Spleen (tissue), 11 donors: ENCODE measurements at regions not wholly inside any gene's neighbourhood (a gene's known extent, or its start where the extent isn't known, plus 50 kb on each side); places are given as distances from the start of the nearest gene placed in this dataset.

Experiments
- DNase-seq: peaks from one replicate; pipeline ENCODE4 v3.0.0-alpha.2; 2020
- H3K27ac ChIP-seq, 8 donors: fragments of 200-600 bp; sonication (generic) in 7 of 8; 1 replicate in 4 of 8; 2 replicates in 4 of 8; pipeline versions ENCODE4 v1.5.0 to v1.8.0; 2016 to 2021; ENCODE audit warnings: inconsistent platforms in 4 of 8, mild to moderate bottlenecking in 4 of 8, moderate library complexity in 1 of 8
- H3K27me3 ChIP-seq, 7 donors: fragments of 200-600 bp; sonication (generic) in 6 of 7; replicated peaks in 1 of 7; 1 replicate in 4 of 7; 2 replicates in 3 of 7; pipeline versions ENCODE4 v1.5.0 to v1.8.0; 2016 to 2021; ENCODE audit warnings: inconsistent platforms in 3 of 7, mild to moderate bottlenecking in 1 of 7
- H3K36me3 ChIP-seq, 6 donors: fragments of 200-600 bp; sonication (generic) in 5 of 6; 1 replicate in 4 of 6; 2 replicates in 2 of 6; pipeline versions ENCODE4 v1.5.0 to v1.8.0; 2016 to 2021; ENCODE audit warnings: inconsistent platforms in 2 of 6
- H3K4me1 ChIP-seq, 6 donors: fragments of 200-600 bp; sonication (generic) in 5 of 6; 1 replicate in 3 of 6; 2 replicates in 3 of 6; pipeline versions ENCODE4 v1.5.0 to v1.8.0; 2016 to 2021; ENCODE audit warnings: inconsistent platforms in 3 of 6
- H3K4me3 ChIP-seq, 8 donors: fragments of 200-600 bp; sonication (generic) in 7 of 8; 1 replicate in 4 of 8; 2 replicates in 4 of 8; pipeline versions ENCODE4 v1.5.0 to v1.8.0; 2016 to 2021; ENCODE audit warnings: inconsistent platforms in 4 of 8, mild to moderate bottlenecking in 4 of 8, moderate library complexity in 2 of 8
- H3K9me3 ChIP-seq, 8 donors: fragments of 200-600 bp; sonication (generic) in 7 of 8; 1 replicate in 4 of 8; 2 replicates in 4 of 8; pipeline versions ENCODE4 v1.5.0 to v1.8.0; 2016 to 2021; ENCODE audit warnings: inconsistent platforms in 4 of 8
- POLR2A ChIP-seq, 3 donors: fragments of 450-650 bp; IDR thresholded peaks; one replicate each; pipeline ENCODE4 v1.5.1; 2017; ENCODE audit warnings: antibody characterized with exemption in 3 of 3, mild to moderate bottlenecking in 1 of 3
- POLR2AphosphoS5 ChIP-seq, 3 donors: sonication (generic); formaldehyde crosslinking; IDR thresholded peaks; one replicate each; pipeline ENCODE4 v1.5.1; 2017; ENCODE audit warnings: antibody characterized with exemption in 3 of 3
- WGBS, 5 donors: extraction: QIAGEN DNeasy Blood & Tissue Kit in 3 of 5; methylation state at CpG; one replicate each; pipeline versions ENCODE4 v1.1.5 to v1.1.7; 2013 to 2018; 5-methylcytosine and 5-hydroxymethylcytosine counted together
- intact Hi-C: fragments of 100-400 bp; cut with DNase I; formaldehyde crosslinking; loops from one replicate; pipeline ENCODE4 v1.15.0; 2023; ENCODE audit warnings: low total_unique reads
- TF ChIP-seq, protein P1 (sequence below), 11 experiments: fragments of 200-600 bp in 7 of 11; fragments of 450-650 bp in 4 of 11; sonication (generic) in 4 of 11; IDR thresholded peaks in 8 of 11; conservative IDR thresholded peaks in 3 of 11; 1 replicate in 7 of 11; 2 replicates in 4 of 11; pipeline versions ENCODE4 v1.4.0 to v1.8.0; 2016 to 2021; ENCODE audit warnings: antibody characterized with exemption in 11 of 11, inconsistent platforms in 4 of 11, mild to moderate bottlenecking in 1 of 11
- donor health status: healthy with polysubstance abuse.
- donor health status: DM: no; HTN: no; CAD: no; lungs with moderate emphysema.
- donor health status: DM: no; HTN: no; CAD: no.
- donor health status: Bipolar disorder and iron deficiency.
- donor health status: healthy.
- donor health status: DM: no; HTN: no; CAD: no.
- donor health status: DM: yes; HTN: yes; CAD: no.

DNA sequence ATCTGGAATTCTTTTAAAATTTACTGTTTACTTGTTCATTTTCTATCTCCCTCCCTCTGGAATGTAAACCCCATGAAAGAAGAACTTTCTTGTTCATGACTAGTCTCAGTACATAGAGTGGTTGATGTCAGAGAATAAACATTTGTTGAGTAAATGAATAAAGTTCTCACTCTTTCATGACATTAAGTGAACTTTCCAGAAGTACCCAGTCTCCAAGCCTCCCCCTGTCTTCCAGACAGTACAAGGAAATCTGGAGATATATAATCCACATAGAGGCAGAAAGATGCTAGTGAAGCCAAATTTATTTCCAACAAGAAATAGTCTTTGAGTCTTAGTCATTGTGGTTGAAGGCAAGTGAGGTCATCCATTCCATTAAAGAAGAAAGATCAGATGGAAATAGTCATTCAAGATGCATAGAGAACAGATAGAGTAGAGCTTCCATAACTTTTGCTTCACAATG lies 71.5 kb upstream of the GALNT15 start:
- Histone ChIP-seq H3K27ac (no peak overlapping the region), H3K36me3 (no peaks in the 10 kb centered on the region), H3K4me1 (no peaks in the 10 kb centered on the region), H3K27me3 (no peaks in the 10 kb centered on the region), H3K9me3 (no peaks in the 10 kb centered on the region), H3K4me3 (no peak overlapping the region)
- TF ChIP-seq POLR2A (IDR thresholded peaks at IDR 0.05), result no peak
- TF ChIP-seq, protein P1, sequence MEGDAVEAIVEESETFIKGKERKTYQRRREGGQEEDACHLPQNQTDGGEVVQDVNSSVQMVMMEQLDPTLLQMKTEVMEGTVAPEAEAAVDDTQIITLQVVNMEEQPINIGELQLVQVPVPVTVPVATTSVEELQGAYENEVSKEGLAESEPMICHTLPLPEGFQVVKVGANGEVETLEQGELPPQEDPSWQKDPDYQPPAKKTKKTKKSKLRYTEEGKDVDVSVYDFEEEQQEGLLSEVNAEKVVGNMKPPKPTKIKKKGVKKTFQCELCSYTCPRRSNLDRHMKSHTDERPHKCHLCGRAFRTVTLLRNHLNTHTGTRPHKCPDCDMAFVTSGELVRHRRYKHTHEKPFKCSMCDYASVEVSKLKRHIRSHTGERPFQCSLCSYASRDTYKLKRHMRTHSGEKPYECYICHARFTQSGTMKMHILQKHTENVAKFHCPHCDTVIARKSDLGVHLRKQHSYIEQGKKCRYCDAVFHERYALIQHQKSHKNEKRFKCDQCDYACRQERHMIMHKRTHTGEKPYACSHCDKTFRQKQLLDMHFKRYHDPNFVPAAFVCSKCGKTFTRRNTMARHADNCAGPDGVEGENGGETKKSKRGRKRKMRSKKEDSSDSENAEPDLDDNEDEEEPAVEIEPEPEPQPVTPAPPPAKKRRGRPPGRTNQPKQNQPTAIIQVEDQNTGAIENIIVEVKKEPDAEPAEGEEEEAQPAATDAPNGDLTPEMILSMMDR (IDR thresholded peaks at IDR 0.05 in 8 of 11, conservative IDR thresholded peaks at IDR 0.05 in 3 of 11), result no peak
- TF ChIP-seq POLR2AphosphoS5 (IDR thresholded peaks at IDR 0.05), result no peak
- intact Hi-C loops, result no loop called here
- no peak for DNase-seq

DNA sequence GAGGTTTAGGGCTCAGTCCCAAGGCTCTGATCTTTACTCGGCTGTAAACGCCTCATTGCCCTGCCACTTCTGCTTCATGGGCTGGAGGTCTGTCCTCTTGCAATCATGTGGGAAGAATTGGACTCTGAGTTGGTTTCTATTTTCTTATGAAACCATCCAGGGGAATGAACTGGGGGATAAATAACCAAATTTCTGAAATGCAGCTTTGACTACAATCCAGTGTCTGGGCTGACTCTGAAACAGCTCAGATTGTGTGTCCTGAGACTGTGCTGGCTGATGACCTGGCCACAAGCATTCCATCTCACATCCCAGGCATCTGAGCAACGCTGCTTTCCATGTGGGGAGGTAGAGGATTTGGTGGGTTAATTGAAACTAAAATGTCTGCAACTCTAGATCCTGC lies 71.0 kb upstream of the GALNT15 start:
- TF ChIP-seq, protein P1 (IDR thresholded peaks at IDR 0.05 in 8 of 11, conservative IDR thresholded peaks at IDR 0.05 in 3 of 11), result no peak
- TF ChIP-seq POLR2A (IDR thresholded peaks at IDR 0.05) (no peak), POLR2AphosphoS5 (IDR thresholded peaks at IDR 0.05) (no peak)
- DNase-seq, result no peak
- no peak overlapping the region for H3K4me3 ChIP-seq
- no peaks in the 10 kb centered on the region for H3K27me3 ChIP-seq
- no peaks in the 10 kb centered on the region for H3K4me1 ChIP-seq
- 74 to 89% (median 82%) methylated on average over 3 of the region's 3 CpGs for WGBS, 5 donors
- H3K9me3 ChIP-seq, result no peaks in the 10 kb centered on the region
- intact Hi-C loops, result no loop called here
- H3K27ac ChIP-seq, result no peak overlapping the region
- H3K36me3 ChIP-seq, result no peaks in the 10 kb centered on the region

DNA sequence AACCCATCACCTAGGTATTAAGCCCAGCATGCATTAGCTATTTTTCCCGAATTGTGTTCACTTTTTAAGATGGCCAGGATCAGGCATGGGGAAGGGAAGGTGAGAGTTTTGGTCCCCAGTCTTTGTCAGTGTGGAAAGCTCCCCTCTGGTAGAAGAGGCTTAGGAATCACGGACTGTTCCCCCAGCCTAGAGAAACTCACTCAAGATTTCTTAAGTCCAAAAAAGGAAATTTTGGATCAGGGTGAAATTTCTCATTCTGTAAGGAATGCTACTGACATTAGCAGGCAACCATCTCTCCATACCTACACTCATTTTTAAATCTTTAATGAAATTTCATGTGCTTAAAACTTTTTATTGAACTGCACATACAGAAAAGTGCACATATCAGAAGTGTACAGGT lies 70.3 kb upstream of the GALNT15 start:
- H3K9me3 ChIP-seq, result no peaks in the 10 kb centered on the region
- no peak overlapping the region for H3K4me3 ChIP-seq
- WGBS, 5 donors, result 76 to 86% (median 80%) methylated on average over 2 of the region's 2 CpGs
- TF ChIP-seq, protein P1 (IDR thresholded peaks at IDR 0.05 in 8 of 11, conservative IDR thresholded peaks at IDR 0.05 in 3 of 11), result no peak
- TF ChIP-seq POLR2AphosphoS5 (IDR thresholded peaks at IDR 0.05) (no peak), POLR2A (IDR thresholded peaks at IDR 0.05) (no peak)
- intact Hi-C loops, result no loop called here
- no peaks in the 10 kb centered on the region for H3K4me1 ChIP-seq
- H3K27me3 ChIP-seq, result no peaks in the 10 kb centered on the region
- no peaks in the 10 kb centered on the region for H3K36me3 ChIP-seq
- no peak for DNase-seq
- no peak overlapping the region for H3K27ac ChIP-seq

DNA sequence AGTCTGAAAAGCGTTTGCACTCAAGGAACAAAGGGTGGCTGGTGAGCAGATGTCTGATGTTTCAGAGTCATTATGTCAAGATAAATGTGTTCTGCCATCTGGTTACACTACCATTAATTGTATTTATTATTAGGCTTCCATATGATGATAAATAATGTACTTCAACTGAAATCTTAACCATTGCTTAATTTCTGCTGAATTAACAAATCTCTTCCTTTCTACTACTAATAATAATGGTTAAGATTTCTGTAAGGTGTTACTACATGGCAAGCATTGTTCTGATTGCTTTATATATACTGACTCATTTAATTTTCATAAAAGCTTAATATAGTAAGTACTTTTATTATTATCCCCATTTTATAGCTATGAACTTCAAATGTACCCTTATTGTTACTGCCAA lies 68.4 kb upstream of the GALNT15 start:
- Histone ChIP-seq H3K27me3 (no peaks in the 10 kb centered on the region), H3K9me3 (no peaks in the 10 kb centered on the region), H3K36me3 (no peaks in the 10 kb centered on the region), H3K27ac (no peak overlapping the region), H3K4me3 (no peak overlapping the region), H3K4me1 (no peaks in the 10 kb centered on the region)
- intact Hi-C loops, result no loop called here
- TF ChIP-seq, protein P1 (IDR thresholded peaks at IDR 0.05 in 8 of 11, conservative IDR thresholded peaks at IDR 0.05 in 3 of 11), result no peak
- TF ChIP-seq POLR2A (IDR thresholded peaks at IDR 0.05) (no peak), POLR2AphosphoS5 (IDR thresholded peaks at IDR 0.05) (no peak)
- no peak for DNase-seq
- 76 to 95% (median 85%) methylated on average over 1 of the region's 1 CpG for WGBS, 5 donors
